GM23338 (cell line): ENCODE measurements at regions not wholly inside any gene's neighbourhood (a gene's known extent, or its start where the extent isn't known, plus 50 kb on each side); places are given as distances from the start of the nearest gene placed in this dataset.

Experiments used
- ATAC-seq: fragments of 200-7000 bp; cut with Tn5 transposase; 3 replicates; pipeline ENCODE4 v1.9.1; 2020
- DNase-seq: peaks from one replicate; pipeline ENCODE4 v3.0.0-alpha.2; 2015; ENCODE audit warnings: low spot score
- H2AFZ ChIP-seq: fragments of 200-600 bp; sonication (generic); 2 replicates; pipeline ENCODE4 v1.8.0; 2016; ENCODE audit warnings: antibody characterized with exemption, mild to moderate bottlenecking, moderate library complexity
- H3F3A ChIP-seq: fragments of 200-600 bp; sonication (generic); replicated peaks from 2 replicates; pipeline ENCODE4 v1.8.0; 2017; ENCODE audit warnings: antibody characterized with exemption, mixed run types, low read depth
- H3K27ac ChIP-seq: fragments of 200-600 bp; sonication (generic); 2 replicates; pipeline ENCODE4 v1.6.1; 2016; ENCODE audit warnings: low read depth
- H3K27me3 ChIP-seq: fragments of 200-600 bp; sonication (generic); 2 replicates; pipeline ENCODE4 v1.8.0; 2016; ENCODE audit warnings: mild to moderate bottlenecking, mixed run types, moderate library complexity; ENCODE audit not compliant: insufficient read depth
- H3K36me3 ChIP-seq: fragments of 200-600 bp; sonication (generic); 2 replicates; pipeline ENCODE4 v1.8.0; 2016; ENCODE audit warnings: mild to moderate bottlenecking; ENCODE audit not compliant: insufficient read depth
- H3K4me1 ChIP-seq: fragments of 200-600 bp; sonication (generic); 2 replicates; pipeline ENCODE4 v1.8.0; 2016; ENCODE audit warnings: mild to moderate bottlenecking, moderate library complexity; ENCODE audit not compliant: insufficient read depth
- H3K4me2 ChIP-seq: fragments of 200-600 bp; sonication (generic); 2 replicates; pipeline ENCODE4 v1.7.1; 2017; ENCODE audit warnings: mixed run types
- H3K4me3 ChIP-seq: fragments of 200-600 bp; sonication (generic); 2 replicates; pipeline ENCODE4 v1.6.1; 2016; ENCODE audit warnings: mixed run types
- H3K79me2 ChIP-seq: fragments of 200-600 bp; sonication (generic); replicated peaks from 2 replicates; pipeline ENCODE4 v1.8.0; 2017; ENCODE audit warnings: mild to moderate bottlenecking; ENCODE audit not compliant: insufficient read depth
- H3K9me2 ChIP-seq: fragments of 200-600 bp; sonication (generic); 2 replicates; pipeline ENCODE4 v1.8.0; 2017; ENCODE audit not compliant: insufficient read depth
- H4K20me1 ChIP-seq: fragments of 200-600 bp; sonication (generic); replicated peaks from 2 replicates; pipeline ENCODE4 v1.8.0; 2017; ENCODE audit warnings: mild to moderate bottlenecking; ENCODE audit not compliant: insufficient read depth
- H3K27ac Mint-ChIP-seq: 2 replicates; pipeline ENCODE4 v1.8.0; 2020; ENCODE audit warnings: inconsistent platforms, mild to moderate bottlenecking, moderate library complexity, mixed read lengths
- H3K27me3 Mint-ChIP-seq: 3 replicates; pipeline ENCODE4 v1.8.0; 2022; ENCODE audit warnings: low read depth, mild to moderate bottlenecking, moderate library complexity, mixed read lengths, inconsistent platforms; ENCODE audit not compliant: insufficient read depth, poor library complexity
- H3K36me3 Mint-ChIP-seq: 3 replicates; pipeline ENCODE4 v1.8.0; 2021; ENCODE audit warnings: low read depth, mild to moderate bottlenecking, inconsistent platforms, moderate library complexity, mixed read lengths
- H3K4me1 Mint-ChIP-seq: 3 replicates; pipeline ENCODE4 v1.8.0; 2020; ENCODE audit warnings: mild to moderate bottlenecking, inconsistent platforms, mixed read lengths
- H3K4me3 Mint-ChIP-seq: 3 replicates; pipeline ENCODE4 v1.8.0; 2021; ENCODE audit warnings: moderate library complexity, mild to moderate bottlenecking, inconsistent platforms, mixed read lengths
- H3K9me3 Mint-ChIP-seq: 3 replicates; pipeline ENCODE4 v1.8.0; 2020; ENCODE audit warnings: moderate library complexity, mild to moderate bottlenecking, inconsistent platforms, mixed read lengths
- EZH2phosphoT487 ChIP-seq: fragments of 200-600 bp; sonication (generic); IDR thresholded peaks from one replicate; pipeline ENCODE4 v1.8.1; 2018; ENCODE audit warnings: antibody characterized with exemption; ENCODE audit not compliant: unreplicated experiment
- JUNB ChIP-seq: IDR thresholded peaks from one replicate; pipeline ENCODE4 v1.6.1; 2016; ENCODE audit warnings: antibody characterized with exemption; ENCODE audit not compliant: unreplicated experiment
- NANOG ChIP-seq: IDR thresholded peaks from 2 replicates; pipeline ENCODE4 v1.6.1; 2016; ENCODE audit warnings: antibody characterized with exemption, borderline replicate concordance
- ZNF114 ChIP-seq: fragments of 250-450 bp; sonication (Bioruptor Pico); IDR thresholded peaks from 2 replicates; pipeline ENCODE4 v1.5.0; 2020; ENCODE audit warnings: mild to moderate bottlenecking, moderate library complexity
- ZNF331 ChIP-seq: fragments of 250-450 bp; sonication (Bioruptor Pico); IDR thresholded peaks from 2 replicates; pipeline ENCODE4 v1.5.0; 2020; ENCODE audit warnings: low read depth, mild to moderate bottlenecking, moderate library complexity
- TF ChIP-seq, protein P1 (sequence below), 2 experiments: fragments of 200-600 bp in 1 of 2; sonication (generic) in 1 of 2; conservative IDR thresholded peaks; 2 replicates each; pipeline versions ENCODE4 v1.5.1 to v1.6.1; 2016 to 2017; ENCODE audit warnings: antibody characterized with exemption in 2 of 2, low read depth in 2 of 2, mild to moderate bottlenecking in 2 of 2, moderate library complexity in 1 of 2
- TF ChIP-seq, protein P2 (sequence below): fragments of 250-450 bp; sonication (Bioruptor Pico); IDR thresholded peaks from 2 replicates; pipeline ENCODE4 v1.5.0; 2020; ENCODE audit warnings: mild to moderate bottlenecking, moderate library complexity

DNA sequence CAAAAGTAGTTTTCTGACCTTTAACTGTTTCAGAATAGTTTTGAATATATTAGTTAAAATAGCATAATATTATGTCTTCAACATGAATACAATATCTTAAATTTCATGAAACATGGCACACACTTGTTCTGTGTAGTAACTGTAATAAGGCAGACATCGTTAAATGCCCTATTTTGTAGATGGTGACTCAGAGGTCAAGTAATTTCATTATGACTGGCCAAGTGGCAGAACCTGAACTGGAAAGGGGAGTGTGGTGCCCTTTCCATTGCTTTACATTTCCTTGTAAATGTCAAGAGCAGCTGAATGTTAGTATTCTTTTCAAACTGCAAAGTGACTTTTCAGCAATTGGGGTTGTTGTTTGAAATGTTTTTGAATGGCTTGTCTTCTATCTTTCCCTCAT is 201.2 kb upstream of the CDKN2B start (continued):
- TF ChIP-seq, protein P1, sequence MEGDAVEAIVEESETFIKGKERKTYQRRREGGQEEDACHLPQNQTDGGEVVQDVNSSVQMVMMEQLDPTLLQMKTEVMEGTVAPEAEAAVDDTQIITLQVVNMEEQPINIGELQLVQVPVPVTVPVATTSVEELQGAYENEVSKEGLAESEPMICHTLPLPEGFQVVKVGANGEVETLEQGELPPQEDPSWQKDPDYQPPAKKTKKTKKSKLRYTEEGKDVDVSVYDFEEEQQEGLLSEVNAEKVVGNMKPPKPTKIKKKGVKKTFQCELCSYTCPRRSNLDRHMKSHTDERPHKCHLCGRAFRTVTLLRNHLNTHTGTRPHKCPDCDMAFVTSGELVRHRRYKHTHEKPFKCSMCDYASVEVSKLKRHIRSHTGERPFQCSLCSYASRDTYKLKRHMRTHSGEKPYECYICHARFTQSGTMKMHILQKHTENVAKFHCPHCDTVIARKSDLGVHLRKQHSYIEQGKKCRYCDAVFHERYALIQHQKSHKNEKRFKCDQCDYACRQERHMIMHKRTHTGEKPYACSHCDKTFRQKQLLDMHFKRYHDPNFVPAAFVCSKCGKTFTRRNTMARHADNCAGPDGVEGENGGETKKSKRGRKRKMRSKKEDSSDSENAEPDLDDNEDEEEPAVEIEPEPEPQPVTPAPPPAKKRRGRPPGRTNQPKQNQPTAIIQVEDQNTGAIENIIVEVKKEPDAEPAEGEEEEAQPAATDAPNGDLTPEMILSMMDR (conservative IDR thresholded peaks at IDR 0.05; ENCODE audit: low read depth in 2 of 2): no peak
- TF ChIP-seq JUNB: no peak

DNA sequence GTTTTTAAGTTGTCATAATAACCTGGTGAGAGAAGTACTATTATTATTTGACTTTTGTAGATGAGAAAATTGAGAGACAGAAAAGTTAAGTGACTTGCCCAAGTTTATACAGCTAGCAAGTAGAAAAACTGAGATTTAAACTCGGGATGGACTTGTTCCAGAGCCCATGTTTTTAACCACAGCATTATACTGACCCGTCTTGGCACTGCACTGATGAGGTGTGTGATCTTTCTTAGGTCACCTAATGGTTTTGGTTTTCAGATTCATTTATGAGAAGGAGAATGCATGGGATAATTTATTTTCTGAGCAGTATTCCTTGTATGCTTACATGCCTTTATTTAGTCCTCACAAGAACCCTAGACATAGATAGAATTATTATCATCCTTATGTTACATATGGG is 201.8 kb upstream of the CDKN2B start:
- no peaks in the 10 kb centered on the region for H3K79me2 ChIP-seq
- Mint-ChIP-seq H3K4me3 (no peak overlapping the region), H3K36me3 (no peaks in the 10 kb centered on the region), H3K4me1 (no peaks in the 10 kb centered on the region), H3K27me3 (no peaks in the 10 kb centered on the region), H3K9me3 (no peaks in the 10 kb centered on the region), H3K27ac (no peak overlapping the region)
- no peaks in the 10 kb centered on the region for H4K20me1 ChIP-seq
- no peaks in the 10 kb centered on the region for H3K27me3 ChIP-seq
- H2AFZ ChIP-seq: no peak overlapping the region
- no peaks in the 10 kb centered on the region for H3K9me2 ChIP-seq
- H3K4me3 ChIP-seq: no peak overlapping the region
- DNase-seq (no peak), ATAC-seq (no peak)
- no peaks in the 10 kb centered on the region for H3F3A ChIP-seq
- H3K4me1 ChIP-seq: no peaks in the 10 kb centered on the region
- H3K27ac ChIP-seq: no peak overlapping the region
- TF ChIP-seq ZNF331 (CRISPR knock-in tag): no peak
- H3K4me2 ChIP-seq: no peak overlapping the region
- H3K36me3 ChIP-seq: no peaks in the 10 kb centered on the region

DNA sequence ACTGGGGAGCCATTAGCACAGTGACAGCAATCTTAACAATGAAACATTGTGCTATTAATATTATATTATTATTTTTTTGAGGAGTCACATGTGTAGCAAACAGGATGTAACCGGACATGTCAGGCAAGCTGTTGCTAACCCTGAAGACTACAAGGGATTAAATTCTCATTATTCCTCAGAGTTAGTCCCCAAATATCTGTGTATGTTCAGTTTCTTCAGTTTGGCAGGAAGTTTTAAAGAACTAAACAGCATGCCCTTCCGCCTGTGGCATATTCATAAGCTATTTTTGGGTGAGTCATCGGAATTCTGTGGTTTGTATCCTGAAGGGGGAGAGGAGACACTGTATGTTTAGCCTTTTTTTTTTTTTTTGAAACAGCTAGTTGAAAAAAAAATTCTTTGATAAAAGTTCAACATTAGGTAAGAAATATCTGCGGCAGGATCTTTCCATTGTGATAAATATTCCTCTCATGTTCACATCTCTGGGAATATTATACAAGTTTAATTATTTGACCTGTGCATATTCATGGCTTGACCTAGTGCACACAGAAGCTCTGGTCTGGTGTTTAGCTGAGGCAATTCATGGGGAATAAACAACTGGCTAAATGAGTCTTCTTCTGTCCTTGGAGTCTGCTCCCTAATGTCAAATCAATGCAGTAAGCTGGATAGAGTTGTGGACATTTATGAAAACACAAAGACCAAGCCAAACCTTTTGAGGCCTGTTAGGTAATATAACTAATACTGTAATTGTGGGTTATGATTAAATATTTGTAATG is 202.7 kb upstream of the CDKN2B start:
- Histone ChIP-seq H3K27me3 (no peaks in the 10 kb centered on the region), H3K27ac (no peak overlapping the region), H3K79me2 (no peaks in the 10 kb centered on the region), H3F3A (no peaks in the 10 kb centered on the region), H4K20me1 (no peaks in the 10 kb centered on the region), H3K36me3 (no peaks in the 10 kb centered on the region), H3K4me2 (no peak overlapping the region), H3K4me1 (peaks cover 7% of the 10 kb centered on the region; the same call in 1 of the 2 replicates), H2AFZ (no peak overlapping the region), H3K4me3 (no peak overlapping the region), H3K9me2 (no peaks in the 10 kb centered on the region)
- Mint-ChIP-seq H3K27me3 (no peaks in the 10 kb centered on the region), H3K9me3 (no peaks in the 10 kb centered on the region), H3K4me1 (peaks cover 7% of the 10 kb centered on the region), H3K36me3 (no peaks in the 10 kb centered on the region), H3K4me3 (no peak overlapping the region), H3K27ac (0 out of 2 replicates have a peak overlapping the region, but pooled peaks have one; percentile 18)
- ATAC-seq: no peak
- no peak for DNase-seq
- no peak for TF ChIP-seq JUNB
- no peak for TF ChIP-seq ZNF114
- no peak for TF ChIP-seq ZNF331 (CRISPR knock-in tag)
- TF ChIP-seq, protein P2, sequence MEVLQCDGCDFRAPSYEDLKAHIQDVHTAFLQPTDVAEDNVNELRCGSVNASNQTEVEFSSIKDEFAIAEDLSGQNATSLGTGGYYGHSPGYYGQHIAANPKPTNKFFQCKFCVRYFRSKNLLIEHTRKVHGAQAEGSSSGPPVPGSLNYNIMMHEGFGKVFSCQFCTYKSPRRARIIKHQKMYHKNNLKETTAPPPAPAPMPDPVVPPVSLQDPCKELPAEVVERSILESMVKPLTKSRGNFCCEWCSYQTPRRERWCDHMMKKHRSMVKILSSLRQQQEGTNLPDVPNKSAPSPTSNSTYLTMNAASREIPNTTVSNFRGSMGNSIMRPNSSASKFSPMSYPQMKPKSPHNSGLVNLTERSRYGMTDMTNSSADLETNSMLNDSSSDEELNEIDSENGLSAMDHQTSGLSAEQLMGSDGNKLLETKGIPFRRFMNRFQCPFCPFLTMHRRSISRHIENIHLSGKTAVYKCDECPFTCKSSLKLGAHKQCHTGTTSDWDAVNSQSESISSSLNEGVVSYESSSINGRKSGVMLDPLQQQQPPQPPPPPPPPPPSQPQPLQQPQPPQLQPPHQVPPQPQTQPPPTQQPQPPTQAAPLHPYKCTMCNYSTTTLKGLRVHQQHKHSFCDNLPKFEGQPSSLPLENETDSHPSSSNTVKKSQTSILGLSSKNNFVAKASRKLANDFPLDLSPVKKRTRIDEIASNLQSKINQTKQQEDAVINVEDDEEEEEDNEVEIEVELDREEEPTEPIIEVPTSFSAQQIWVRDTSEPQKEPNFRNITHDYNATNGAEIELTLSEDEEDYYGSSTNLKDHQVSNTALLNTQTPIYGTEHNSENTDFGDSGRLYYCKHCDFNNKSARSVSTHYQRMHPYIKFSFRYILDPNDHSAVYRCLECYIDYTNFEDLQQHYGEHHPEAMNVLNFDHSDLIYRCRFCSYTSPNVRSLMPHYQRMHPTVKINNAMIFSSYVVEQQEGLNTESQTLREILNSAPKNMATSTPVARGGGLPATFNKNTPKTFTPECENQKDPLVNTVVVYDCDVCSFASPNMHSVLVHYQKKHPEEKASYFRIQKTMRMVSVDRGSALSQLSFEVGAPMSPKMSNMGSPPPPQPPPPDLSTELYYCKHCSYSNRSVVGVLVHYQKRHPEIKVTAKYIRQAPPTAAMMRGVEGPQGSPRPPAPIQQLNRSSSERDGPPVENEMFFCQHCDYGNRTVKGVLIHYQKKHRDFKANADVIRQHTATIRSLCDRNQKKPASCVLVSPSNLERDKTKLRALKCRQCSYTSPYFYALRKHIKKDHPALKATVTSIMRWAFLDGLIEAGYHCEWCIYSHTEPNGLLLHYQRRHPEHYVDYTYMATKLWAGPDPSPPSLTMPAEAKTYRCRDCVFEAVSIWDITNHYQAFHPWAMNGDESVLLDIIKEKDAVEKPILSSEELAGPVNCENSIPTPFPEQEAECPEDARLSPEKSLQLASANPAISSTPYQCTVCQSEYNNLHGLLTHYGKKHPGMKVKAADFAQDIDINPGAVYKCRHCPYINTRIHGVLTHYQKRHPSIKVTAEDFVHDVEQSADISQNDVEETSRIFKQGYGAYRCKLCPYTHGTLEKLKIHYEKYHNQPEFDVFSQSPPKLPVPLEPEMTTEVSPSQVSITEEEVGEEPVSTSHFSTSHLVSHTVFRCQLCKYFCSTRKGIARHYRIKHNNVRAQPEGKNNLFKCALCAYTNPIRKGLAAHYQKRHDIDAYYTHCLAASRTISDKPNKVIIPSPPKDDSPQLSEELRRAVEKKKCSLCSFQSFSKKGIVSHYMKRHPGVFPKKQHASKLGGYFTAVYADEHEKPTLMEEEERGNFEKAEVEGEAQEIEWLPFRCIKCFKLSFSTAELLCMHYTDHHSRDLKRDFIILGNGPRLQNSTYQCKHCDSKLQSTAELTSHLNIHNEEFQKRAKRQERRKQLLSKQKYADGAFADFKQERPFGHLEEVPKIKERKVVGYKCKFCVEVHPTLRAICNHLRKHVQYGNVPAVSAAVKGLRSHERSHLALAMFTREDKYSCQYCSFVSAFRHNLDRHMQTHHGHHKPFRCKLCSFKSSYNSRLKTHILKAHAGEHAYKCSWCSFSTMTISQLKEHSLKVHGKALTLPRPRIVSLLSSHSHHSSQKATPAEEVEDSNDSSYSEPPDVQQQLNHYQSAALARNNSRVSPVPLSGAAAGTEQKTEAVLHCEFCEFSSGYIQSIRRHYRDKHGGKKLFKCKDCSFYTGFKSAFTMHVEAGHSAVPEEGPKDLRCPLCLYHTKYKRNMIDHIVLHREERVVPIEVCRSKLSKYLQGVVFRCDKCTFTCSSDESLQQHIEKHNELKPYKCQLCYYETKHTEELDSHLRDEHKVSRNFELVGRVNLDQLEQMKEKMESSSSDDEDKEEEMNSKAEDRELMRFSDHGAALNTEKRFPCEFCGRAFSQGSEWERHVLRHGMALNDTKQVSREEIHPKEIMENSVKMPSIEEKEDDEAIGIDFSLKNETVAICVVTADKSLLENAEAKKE (CRISPR knock-in tag): no peak
- TF ChIP-seq NANOG: no peak
- no peak for TF ChIP-seq EZH2phosphoT487
